Fibroblast of lung (primary cell): ENCODE measurements at regions not wholly inside any gene's neighbourhood (a gene's known extent, or its start where the extent isn't known, plus 50 kb on each side); places are given as distances from the start of the nearest gene placed in this dataset.

ENCODE experiments used
- EZH2 ChIP-seq: IDR thresholded peaks from 2 replicates; pipeline ENCODE4 v1.5.1; 2012; ENCODE audit warnings: low read length, control low read depth, mild to moderate bottlenecking; ENCODE audit errors: missing control alignments
- TF ChIP-seq, protein P1 (sequence below), 2 donors: IDR thresholded peaks in 1 of 2; conservative IDR thresholded peaks in 1 of 2; 1 replicate in 1 of 2; 2 replicates in 1 of 2; pipeline ENCODE4 v1.5.1; 2011 to 2012; ENCODE audit warnings: low read length in 2 of 2, control low read depth in 1 of 2, inconsistent platforms in 1 of 2, low read depth in 1 of 2, mild to moderate bottlenecking in 1 of 2

DNA sequence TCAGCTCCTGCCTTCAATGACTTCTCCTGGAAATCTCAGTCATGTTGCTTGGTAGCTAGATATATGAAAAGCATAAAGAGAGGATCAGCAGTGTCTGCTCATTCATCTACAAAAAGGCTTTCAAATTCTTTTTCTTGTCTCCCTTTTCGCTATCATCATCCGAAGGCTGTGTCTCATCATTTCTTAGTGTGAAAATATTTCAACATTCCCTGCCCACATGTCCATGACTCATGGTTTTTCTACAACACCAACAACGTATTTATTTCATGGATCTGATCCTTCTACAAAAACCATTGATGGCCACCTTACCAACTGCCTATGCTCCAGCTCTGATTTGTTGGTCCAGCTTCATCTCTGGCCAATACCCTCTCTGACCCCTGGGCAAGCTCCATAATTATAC lies 472.5 kb upstream of the GHITM start:
- TF ChIP-seq, protein P1, sequence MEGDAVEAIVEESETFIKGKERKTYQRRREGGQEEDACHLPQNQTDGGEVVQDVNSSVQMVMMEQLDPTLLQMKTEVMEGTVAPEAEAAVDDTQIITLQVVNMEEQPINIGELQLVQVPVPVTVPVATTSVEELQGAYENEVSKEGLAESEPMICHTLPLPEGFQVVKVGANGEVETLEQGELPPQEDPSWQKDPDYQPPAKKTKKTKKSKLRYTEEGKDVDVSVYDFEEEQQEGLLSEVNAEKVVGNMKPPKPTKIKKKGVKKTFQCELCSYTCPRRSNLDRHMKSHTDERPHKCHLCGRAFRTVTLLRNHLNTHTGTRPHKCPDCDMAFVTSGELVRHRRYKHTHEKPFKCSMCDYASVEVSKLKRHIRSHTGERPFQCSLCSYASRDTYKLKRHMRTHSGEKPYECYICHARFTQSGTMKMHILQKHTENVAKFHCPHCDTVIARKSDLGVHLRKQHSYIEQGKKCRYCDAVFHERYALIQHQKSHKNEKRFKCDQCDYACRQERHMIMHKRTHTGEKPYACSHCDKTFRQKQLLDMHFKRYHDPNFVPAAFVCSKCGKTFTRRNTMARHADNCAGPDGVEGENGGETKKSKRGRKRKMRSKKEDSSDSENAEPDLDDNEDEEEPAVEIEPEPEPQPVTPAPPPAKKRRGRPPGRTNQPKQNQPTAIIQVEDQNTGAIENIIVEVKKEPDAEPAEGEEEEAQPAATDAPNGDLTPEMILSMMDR (conservative IDR thresholded peaks at IDR 0.05 in 1 of 2, IDR thresholded peaks at IDR 0.05 in 1 of 2; ENCODE audit: low read depth in 1 of 2, low read length in 2 of 2), result no peak
- no peak for TF ChIP-seq EZH2
